NCI-H2196 (cell line): ENCODE measurements at regions not wholly inside any gene's neighbourhood (a gene's known extent, or its start where the extent isn't known, plus 50 kb on each side); places are given as distances from the start of the nearest gene placed in this dataset.
"Not testable (repeated sequence)": the region's sequence is repeated elsewhere in the genome, so short reads cannot be mapped to it uniquely, and the experiment has no call there.

Experiments
- DNase-seq: peaks from one replicate; lab custom pipeline; 2025; ENCODE audit not compliant: unreplicated experiment; lab: John Stamatoyannopoulos, UW

GRCh38 chr6:44017307-44017706 lies 109.9 kb downstream of the MRPL14 start:
- DNase-seq, result not testable (repeated sequence)

DNA sequence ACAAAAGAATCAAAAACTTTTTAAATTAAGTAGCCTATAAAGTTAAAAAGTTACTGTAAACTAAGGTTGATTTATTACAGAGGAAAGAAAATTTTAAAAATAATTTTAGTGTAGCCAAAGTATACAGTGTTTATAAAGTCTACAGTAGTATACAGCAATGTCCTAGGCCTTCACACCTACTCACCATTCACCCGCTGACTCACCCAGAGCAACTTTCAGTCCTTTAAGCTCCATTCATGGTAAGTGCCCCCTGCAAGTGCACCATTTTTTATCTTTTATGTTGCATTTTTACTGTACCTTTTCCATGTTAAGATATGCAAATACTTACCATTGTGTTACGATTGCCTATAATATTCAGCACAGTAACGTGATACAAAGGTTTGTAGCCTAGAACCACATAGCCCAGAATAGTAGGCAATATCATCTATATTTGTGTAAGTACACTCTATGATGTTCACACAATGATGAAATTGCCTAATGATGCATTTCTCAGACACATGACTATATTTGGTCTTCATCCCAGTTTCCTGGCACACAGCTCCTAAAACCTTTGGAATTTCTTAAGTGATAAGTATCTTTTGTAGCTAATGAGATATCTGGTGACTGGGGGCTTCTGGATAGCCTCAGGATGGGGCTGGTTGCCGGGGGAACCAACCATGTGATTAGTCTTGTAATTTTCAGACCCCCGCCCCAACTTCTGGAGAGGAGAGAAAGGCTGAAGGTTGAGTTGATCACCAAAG lies 111.0 kb downstream of the MRPL14 start:
- no peak for DNase-seq

DNA sequence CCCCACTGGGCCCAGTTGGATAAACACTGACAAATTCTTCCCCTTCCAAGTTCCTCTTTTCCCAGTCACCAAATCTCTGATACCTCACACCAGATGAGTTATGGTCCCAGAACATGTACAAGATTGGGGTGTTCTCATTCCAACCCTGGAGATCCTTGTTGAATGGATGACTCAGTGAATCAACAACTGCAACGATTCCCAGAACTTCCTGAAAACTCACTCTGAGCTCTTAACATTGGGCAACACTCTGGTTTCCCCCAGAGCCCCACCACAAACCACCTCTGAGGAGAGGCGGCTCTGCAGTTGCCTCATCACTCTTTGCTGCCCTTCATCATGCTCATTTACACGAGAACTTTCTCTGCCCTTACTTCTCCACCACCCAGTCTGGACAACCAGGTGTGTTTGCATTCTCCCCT lies 115.2 kb downstream of the MRPL14 start:
- DNase-seq, result no peak

DNA sequence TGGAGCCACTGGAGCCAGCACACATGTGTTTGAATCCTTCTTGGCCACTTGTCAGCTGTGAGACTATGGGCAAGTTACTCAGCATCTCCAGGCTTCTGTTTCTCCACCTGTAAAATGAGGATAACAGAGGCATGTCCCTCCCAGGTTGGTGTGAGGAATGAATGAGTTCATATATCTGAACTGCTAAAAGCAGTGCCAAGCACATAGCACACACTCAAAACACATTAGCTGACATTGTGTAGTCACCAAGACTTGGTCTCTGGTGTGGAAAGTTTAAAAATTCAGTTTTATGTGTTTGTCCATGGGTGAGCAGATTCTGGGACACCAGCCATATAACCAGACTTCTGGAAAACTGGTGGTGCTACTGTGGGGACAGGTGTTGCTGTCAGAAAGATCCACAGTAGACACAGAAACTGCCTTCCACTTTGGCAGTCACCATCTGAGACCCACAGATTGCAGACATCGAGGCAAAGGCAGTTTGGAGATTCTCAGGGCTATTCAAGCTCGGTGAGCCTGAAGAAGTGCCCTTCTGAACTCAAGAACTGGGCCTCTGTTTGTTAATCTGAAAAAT lies 115.8 kb downstream of the MRPL14 start:
- no peak for DNase-seq

DNA sequence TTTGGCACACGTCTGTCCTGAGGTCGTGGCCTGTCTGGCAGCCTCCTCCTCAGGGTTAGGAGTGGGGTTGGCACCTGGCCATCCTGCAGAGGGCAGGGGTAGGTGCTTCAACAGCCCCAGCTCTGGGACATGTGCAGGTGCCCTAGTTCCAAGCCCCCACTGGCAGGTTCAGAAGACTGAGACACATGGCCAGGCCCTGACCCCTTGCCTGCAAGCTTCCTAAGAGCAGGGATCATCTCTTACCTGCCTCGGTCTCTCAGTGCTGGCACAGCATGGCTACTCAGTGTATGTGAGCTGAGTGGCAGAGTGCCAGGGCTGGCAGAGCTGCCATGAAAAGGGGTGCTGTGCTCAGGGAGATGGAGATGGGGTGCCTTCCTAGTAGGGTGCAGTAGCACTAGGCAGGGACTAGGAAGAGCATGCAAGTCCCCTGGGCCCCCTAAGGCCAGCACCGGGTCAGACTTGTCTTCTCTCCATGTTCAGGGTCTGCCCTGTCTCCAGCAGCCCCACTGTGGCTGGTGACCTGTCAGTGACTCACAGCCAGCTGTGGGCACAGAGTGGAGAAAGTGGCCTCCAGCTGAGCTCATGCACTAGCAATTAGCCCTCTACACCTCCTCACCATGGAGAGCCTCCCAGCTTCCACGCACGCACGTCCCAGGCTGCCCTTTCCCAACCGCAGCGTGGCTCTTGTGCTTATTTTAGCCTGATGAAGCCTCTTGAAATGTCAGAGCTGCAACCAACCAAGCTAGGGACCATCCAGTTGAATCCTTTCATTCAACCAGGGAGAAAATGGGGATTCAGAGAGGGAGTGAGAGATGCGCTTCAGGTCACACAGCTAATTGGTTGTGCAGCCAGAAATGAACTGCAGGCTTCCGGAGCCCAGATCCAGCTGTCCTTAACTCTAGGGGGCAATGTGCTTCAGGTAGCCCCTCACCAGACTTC lies 116.6 kb downstream of the MRPL14 start:
- no peak for DNase-seq

GRCh38 chr6:44009425-44010321 lies 117.6 kb downstream of the MRPL14 start:
- DNase-seq, result no peak

- no peak for DNase-seq
Measured at GRCh38 chr6:44008821-44009370, 118.4 kb downstream of the MRPL14 start.

GRCh38 chr6:44007818-44008621 lies 119.2 kb downstream of the MRPL14 start:
- DNase-seq, result no peak

- DNase-seq, result no peak
Measured at GRCh38 chr6:44006872-44007303, 120.4 kb downstream of the MRPL14 start.

DNA sequence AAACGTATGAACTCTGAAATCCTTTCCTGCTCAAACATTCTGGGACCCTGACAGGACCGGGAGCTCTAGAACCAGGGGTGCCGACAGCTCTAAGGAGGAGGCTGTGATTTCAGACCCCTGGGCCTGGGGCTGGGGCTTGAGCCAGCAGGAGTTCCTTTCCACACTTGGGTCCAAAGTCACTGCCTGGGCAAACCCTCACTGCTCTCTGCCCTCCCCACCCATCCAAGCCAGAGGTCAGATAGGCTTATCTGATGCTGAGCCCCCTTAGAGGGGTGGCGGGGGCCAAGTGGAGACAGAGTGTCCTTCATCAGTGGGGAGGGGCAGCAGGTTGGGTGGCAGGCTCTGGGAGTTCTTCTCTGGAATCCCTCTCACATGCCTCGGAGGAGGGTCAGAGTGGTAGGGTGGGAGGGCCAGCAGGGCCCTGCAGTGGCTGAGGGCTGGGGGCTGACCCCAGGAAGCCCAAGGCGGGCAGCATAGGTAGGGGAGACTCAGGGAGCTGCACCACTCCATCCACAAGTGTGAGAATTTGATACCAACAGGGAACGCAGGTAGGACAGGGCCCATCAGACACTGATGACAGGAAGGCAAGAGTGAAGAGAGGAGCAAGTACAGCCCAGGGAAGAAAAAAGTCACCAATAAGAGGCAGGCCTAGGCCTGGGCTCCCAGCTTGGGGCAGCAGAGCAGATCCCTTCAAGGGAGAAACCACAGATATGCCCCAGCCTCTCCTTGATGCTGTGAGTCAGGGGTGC lies 121.0 kb downstream of the MRPL14 start:
- DNase-seq, result no peak

DNA sequence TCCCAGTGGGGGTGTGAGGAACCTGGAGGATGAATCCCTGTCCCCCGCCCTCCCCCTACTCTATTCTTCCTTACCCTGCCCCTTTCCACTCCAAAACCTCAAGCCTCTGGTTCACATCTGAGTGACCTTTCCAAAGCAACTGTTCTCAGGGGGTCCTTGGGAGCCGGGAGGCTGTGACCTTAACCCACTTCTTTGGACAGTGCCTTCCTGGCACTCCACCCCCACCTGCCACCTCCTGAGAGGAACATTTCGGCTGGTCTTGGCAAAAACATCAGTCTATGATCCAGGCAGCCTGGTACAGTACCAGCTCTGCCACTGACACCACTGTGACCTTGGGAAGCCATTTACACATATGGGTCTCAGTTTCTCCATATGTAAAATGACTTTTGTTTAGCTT lies 121.7 kb downstream of the MRPL14 start:
- DNase-seq, result no peak

DNA sequence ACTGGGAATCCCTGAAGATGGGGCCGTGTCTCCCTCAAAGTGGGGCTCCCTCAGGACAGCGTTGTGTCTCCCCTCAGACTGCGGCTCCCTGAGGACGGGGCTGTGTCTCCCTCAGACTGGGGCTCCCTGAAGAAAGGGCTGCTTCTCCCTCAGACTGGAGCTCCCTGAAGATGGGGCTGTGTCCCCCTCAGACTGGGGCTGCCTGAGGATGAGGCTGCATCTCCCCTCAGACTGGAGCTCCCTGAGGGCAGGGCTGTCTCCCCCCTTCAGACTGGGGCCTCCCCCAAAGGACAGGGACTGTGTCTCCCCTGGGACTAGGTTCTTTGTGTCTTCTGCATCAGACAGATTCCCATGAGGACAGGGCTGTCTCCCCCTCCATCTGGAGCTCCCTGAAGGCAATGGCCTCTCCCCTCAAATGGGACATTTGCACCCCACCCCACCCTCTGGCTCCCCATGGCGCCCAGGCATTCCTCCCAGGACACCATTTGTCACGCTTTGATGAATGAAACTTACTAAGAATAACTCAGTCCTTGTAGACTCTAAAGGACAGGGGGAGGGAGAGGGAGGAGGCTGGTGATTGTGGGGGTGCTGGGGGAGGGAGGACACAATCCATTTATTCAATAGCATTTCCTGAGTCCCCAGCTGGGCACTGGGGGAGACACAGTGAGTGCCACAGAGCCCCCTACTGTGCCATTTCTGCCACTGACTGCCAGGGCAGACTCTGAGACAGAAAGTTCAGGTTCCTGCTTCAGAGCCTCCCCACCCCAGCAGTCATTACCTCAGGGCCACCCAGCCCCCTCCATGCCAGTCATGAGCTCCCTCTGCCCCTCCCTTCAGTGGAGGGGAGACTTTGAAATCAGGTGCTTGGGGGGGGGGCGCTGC lies 122.4 kb downstream of the MRPL14 start:
- DNase-seq, result no peak

DNA sequence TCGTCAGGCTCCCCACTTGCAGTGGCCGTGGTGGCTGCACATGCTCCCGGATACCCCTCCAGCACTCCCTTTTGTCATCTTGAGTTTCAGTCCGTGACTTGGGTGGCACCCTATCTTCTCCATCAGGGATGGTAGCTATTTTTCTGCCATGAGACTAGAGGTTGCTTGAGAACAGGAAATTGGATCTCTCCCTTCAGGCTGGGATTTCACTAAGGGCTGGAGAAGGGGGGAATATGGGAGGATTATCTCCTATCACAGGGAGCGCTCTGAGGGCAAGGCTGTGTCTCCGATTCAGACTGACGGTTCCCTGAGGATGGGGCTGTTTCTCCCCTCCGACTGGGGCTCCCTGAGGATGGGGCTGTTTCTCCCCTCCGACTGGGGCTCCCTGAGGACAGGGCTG lies 123.1 kb downstream of the MRPL14 start:
- DNase-seq, result no peak

DNA sequence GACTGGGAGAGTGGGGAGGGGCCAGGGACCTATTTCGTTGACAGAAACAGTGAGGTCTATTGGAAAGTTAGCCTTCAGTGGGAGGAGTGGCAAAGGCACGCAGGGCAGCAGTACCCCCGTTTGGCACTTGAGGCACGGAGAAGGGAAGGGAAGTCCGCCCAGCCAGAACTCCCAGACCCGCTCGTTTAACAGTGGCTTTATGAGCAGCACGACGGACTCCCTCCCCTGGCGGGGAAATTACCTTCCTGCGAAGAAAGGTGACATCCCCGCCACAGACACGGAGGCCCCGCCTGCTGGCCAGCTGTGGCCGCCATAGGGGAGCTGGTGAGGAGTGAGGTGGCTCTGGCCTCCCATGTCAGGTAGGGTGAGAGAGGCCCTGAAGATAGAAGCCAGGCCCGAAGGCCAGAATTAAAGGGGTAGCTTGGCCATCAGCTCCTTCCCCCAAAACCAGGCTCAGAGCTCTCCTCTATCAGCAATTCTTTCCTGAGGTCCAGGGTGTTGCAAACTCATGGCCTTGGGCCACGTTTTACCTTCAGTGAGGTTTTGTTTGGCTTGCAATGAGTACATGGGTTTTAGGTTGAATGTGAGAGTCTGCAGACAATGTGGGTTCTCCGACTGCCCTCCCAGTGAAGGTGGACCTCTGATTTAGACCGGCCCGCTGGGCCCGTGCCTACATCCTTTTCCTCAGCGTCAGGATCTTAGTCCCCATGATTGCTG lies 123.7 kb downstream of the MRPL14 start:
- no peak for DNase-seq

DNA sequence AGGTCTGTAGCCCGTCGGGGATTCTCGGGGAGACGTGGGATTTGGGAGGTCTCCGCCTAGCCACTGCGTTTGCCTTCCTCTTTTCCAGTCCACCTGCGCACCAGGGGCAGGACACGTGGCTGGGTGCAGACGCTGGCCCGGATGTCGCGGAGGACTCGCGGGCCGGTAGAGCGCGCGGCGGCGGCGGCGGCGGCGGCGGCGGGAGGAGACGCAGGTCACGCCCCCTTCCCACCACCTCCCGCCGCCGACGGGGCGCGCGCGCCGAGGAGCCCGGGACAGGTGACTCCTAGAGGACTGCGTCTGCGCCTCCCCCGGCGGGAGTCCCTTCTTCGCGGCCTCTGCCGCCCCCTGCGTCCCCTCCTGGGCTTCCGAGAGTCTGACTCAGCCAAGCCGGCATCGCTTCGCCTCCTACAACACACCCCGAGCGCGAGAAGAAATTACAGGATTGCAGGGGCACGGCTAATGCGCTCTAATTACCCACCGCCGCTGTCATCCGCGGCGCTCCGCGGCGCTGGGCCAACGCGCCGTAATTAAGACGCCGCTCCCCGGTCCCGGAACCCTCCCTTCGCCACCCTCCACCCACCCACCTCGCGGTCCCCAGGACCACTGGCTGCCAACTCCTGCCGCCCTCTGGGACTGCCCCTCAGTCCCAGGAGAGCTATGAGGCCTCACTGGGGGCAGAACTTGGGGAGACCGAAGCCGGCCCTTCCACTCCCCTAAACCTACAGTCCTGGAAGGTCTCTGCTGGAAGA lies 124.5 kb downstream of the MRPL14 start:
- DNase-seq, result peak; percentile 79

GRCh38 chr6:44002067-44002592 lies 125.1 kb downstream of the MRPL14 start:
- DNase-seq, result no peak
